H1 (cell line): ENCODE measurements at regions not wholly inside any gene's neighbourhood (a gene's known extent, or its start where the extent isn't known, plus 50 kb on each side); places are given as distances from the start of the nearest gene placed in this dataset.

Experiments
- CTCF ChIA-PET: fragments of 300-600 bp; sonication (Branson Sonifier 250); formaldehyde crosslinking; loops from one replicate; lab custom pipeline; 2021; ENCODE audit not compliant: partially characterized antibody; lab: Charles Lee
- POLR2A ChIA-PET: fragments of 300-600 bp; sonication (Branson Sonifier 250); formaldehyde crosslinking; loops from one replicate; lab custom pipeline; 2021; ENCODE audit warnings: inconsistent platforms; ENCODE audit not compliant: partially characterized antibody; lab: Charles Lee
- DNase-seq, 2 experiments: peaks; one replicate each; pipeline versions ENCODE4 v3.0.0 to v3.0.0-alpha.2; 2010 to 2022; ENCODE audit warnings: low spot score in 2 of 2, low read depth in 1 of 2, mixed read lengths in 1 of 2
- FAIRE-seq: peaks from 2 replicates; lab custom pipeline; 2011; peaks lifted over from hg19 to GRCh38; lab: Jason Lieb, UNC
- H2AFZ ChIP-seq: 2 replicates; pipeline ENCODE4 v1.8.1; 2012; ENCODE audit warnings: low read length, inconsistent platforms
- H2AK5ac ChIP-seq: 2 replicates; pipeline ENCODE4 v1.6.1; 2013; ENCODE audit warnings: low read depth, low read length
- H2BK120ac ChIP-seq: replicated peaks from 2 replicates; pipeline ENCODE3; 2013; ENCODE audit warnings: low read depth, low read length, inconsistent platforms
- H2BK12ac ChIP-seq: 2 replicates; pipeline ENCODE4 v1.6.1; 2013; ENCODE audit warnings: low read depth, low read length
- H2BK15ac ChIP-seq: 2 replicates; pipeline ENCODE4 v1.6.1; 2013; ENCODE audit warnings: low read length
- H2BK20ac ChIP-seq: 2 replicates; pipeline ENCODE4 v1.6.1; 2013; ENCODE audit warnings: low read length
- H2BK5ac ChIP-seq: 2 replicates; pipeline ENCODE4 v1.6.1; 2013; ENCODE audit warnings: low read depth, low read length
- H3K14ac ChIP-seq: 2 replicates; pipeline ENCODE4 v1.6.1; 2013; ENCODE audit warnings: inconsistent platforms; ENCODE audit not compliant: insufficient read length
- H3K18ac ChIP-seq: 2 replicates; pipeline ENCODE4 v1.6.1; 2013; ENCODE audit warnings: low read length; ENCODE audit errors: extremely low read depth
- H3K23ac ChIP-seq: 2 replicates; pipeline ENCODE4 v1.6.1; 2013; ENCODE audit warnings: inconsistent platforms; ENCODE audit not compliant: insufficient read length
- H3K23me2 ChIP-seq: 2 replicates; pipeline ENCODE4 v1.6.1; 2013; ENCODE audit warnings: low read depth, low read length
- H3K27ac ChIP-seq: 2 replicates; pipeline ENCODE4 v1.6.1; 2011; ENCODE audit warnings: low read depth, low read length, inconsistent platforms
- H3K27me3 ChIP-seq, 4 experiments: replicated peaks in 1 of 4; 1 replicate in 1 of 4; 2 replicates in 3 of 4; pipeline versions ENCODE4 v1.6.1 to v1.8.1; 2011 to 2013; ENCODE audit warnings: low read length in 3 of 4, mild to moderate bottlenecking in 3 of 4, inconsistent platforms in 2 of 4, mixed read lengths in 2 of 4, moderate library complexity in 1 of 4; ENCODE audit not compliant: control insufficient read depth in 3 of 4, insufficient read depth in 3 of 4; ENCODE audit errors: extremely low read depth in 1 of 4
- H3K36me3 ChIP-seq, 4 experiments: 2 replicates each; pipeline versions ENCODE4 v1.6.1 to v1.8.1; 2011 to 2013; ENCODE audit warnings: mild to moderate bottlenecking in 4 of 4, low read length in 3 of 4, moderate library complexity in 2 of 4, control low read depth in 1 of 4, inconsistent platforms in 1 of 4; ENCODE audit not compliant: insufficient read depth in 4 of 4, control insufficient read depth in 2 of 4
- H3K4ac ChIP-seq: replicated peaks from 2 replicates; pipeline ENCODE3; 2013; ENCODE audit warnings: low read length, low read depth, mixed read lengths, inconsistent platforms; ENCODE audit not compliant: insufficient read length
- H3K4me1 ChIP-seq, 4 experiments: replicated peaks in 1 of 4; 1 replicate in 1 of 4; 2 replicates in 3 of 4; pipeline versions ENCODE4 v1.6.1 to v1.8.1; 2011 to 2013; ENCODE audit warnings: low read length in 3 of 4, inconsistent platforms in 2 of 4, mixed read lengths in 1 of 4; ENCODE audit not compliant: insufficient read depth in 4 of 4, control insufficient read depth in 3 of 4
- H3K4me2 ChIP-seq, 2 experiments: 2 replicates each; pipeline versions ENCODE4 v1.6.1 to v1.8.1; 2011 to 2013; ENCODE audit warnings: low read depth in 2 of 2, low read length in 2 of 2, control low read depth in 1 of 2, inconsistent platforms in 1 of 2, mild to moderate bottlenecking in 1 of 2; ENCODE audit not compliant: insufficient read depth in 1 of 2
- H3K4me3 ChIP-seq, 4 experiments: fragments of 200-600, 300-600 bp in 1 of 4; sonication (generic), shearing (Covaris generic), sonication (Bioruptor Twin) in 1 of 4; 2 replicates each; pipeline versions ENCODE4 v1.5.1 to v1.8.1; 2011 to 2016; ENCODE audit warnings: low read length in 4 of 4, low read depth in 3 of 4, control low read depth in 2 of 4, inconsistent platforms in 2 of 4, mild to moderate bottlenecking in 2 of 4, mixed read lengths in 1 of 4, moderate library complexity in 1 of 4; ENCODE audit not compliant: insufficient read depth in 2 of 4; ENCODE audit errors: extremely low read depth in 1 of 4
- H3K56ac ChIP-seq: replicated peaks from 2 replicates; pipeline ENCODE3; 2013; ENCODE audit warnings: low read depth, mild to moderate bottlenecking, mixed read lengths, low read length, inconsistent platforms; ENCODE audit not compliant: insufficient read length
- H3K79me1 ChIP-seq: 2 replicates; pipeline ENCODE4 v1.6.1; 2013; ENCODE audit warnings: low read depth, low read length, control low read depth
- H3K79me2 ChIP-seq, 2 experiments: 2 replicates each; pipeline versions ENCODE4 v1.6.1 to v1.8.1; 2012 to 2013; ENCODE audit warnings: low read length in 2 of 2, mild to moderate bottlenecking in 2 of 2, inconsistent platforms in 1 of 2; ENCODE audit not compliant: insufficient read depth in 2 of 2, control insufficient read depth in 1 of 2
- H3K9ac ChIP-seq, 4 experiments: replicated peaks in 1 of 4; 1 replicate in 1 of 4; 2 replicates in 3 of 4; pipeline versions ENCODE4 v1.6.1 to v1.8.1; 2011 to 2013; ENCODE audit warnings: low read depth in 3 of 4, low read length in 3 of 4, control low read depth in 2 of 4, mild to moderate bottlenecking in 2 of 4, moderate library complexity in 2 of 4, inconsistent platforms in 1 of 4; ENCODE audit errors: extremely low read depth in 1 of 4
- H3K9me3 ChIP-seq, 2 experiments: 2 replicates each; pipeline versions ENCODE4 v1.6.1 to v1.8.1; 2012 to 2013; ENCODE audit warnings: mild to moderate bottlenecking in 2 of 2, moderate library complexity in 2 of 2, control low read depth in 1 of 2, inconsistent platforms in 1 of 2, low read depth in 1 of 2, low read length in 1 of 2, mixed read lengths in 1 of 2; ENCODE audit not compliant: insufficient read depth in 2 of 2
- H4K20me1 ChIP-seq, 2 experiments: replicated peaks in 1 of 2; 2 replicates each; pipeline versions ENCODE3 to v1.8.1; 2011 to 2013; ENCODE audit warnings: inconsistent platforms in 2 of 2, low read length in 2 of 2, mild to moderate bottlenecking in 1 of 2; ENCODE audit not compliant: insufficient read depth in 2 of 2, control insufficient read depth in 1 of 2
- H4K5ac ChIP-seq: 2 replicates; pipeline ENCODE4 v1.6.1; 2013; ENCODE audit warnings: low read length, low read depth, mixed read lengths, inconsistent platforms; ENCODE audit not compliant: insufficient read length
- H4K8ac ChIP-seq: 2 replicates; pipeline ENCODE4 v1.8.0; 2013; ENCODE audit warnings: mild to moderate bottlenecking, moderate library complexity, low read length, inconsistent platforms; ENCODE audit not compliant: insufficient read depth; ENCODE audit errors: extremely low read depth
- H4K91ac ChIP-seq: replicated peaks from 2 replicates; pipeline ENCODE3; 2013; ENCODE audit warnings: low read length, mixed read lengths, inconsistent platforms; ENCODE audit not compliant: insufficient read length
- BCL11A ChIP-seq, 2 experiments: IDR thresholded peaks; one replicate each; pipeline ENCODE4 v1.6.1; 2011; ENCODE audit warnings: low read depth in 2 of 2, low read length in 2 of 2, mild to moderate bottlenecking in 2 of 2
- CHD2 ChIP-seq: IDR thresholded peaks from 2 replicates; pipeline ENCODE4 v1.6.1; 2012; ENCODE audit warnings: low read length, improper control_type of control experiment
- CREB1 ChIP-seq: IDR thresholded peaks from 2 replicates; pipeline ENCODE4 v1.6.1; 2012; ENCODE audit warnings: inconsistent platforms
- CTBP2 ChIP-seq: IDR thresholded peaks from 2 replicates; pipeline ENCODE4 v1.7.0; 2011; ENCODE audit warnings: borderline replicate concordance, mild to moderate bottlenecking, moderate library complexity, mixed read lengths, low read length; ENCODE audit not compliant: insufficient read depth, insufficient read length
- E2F6 ChIP-seq: IDR thresholded peaks from 2 replicates; pipeline ENCODE4 v1.6.1; 2012; ENCODE audit warnings: inconsistent platforms
- GTF2F1 ChIP-seq: IDR thresholded peaks from 2 replicates; pipeline ENCODE4 v1.6.1; 2012; ENCODE audit warnings: low read depth, low read length, improper control_type of control experiment, borderline replicate concordance
- HDAC6 ChIP-seq: IDR thresholded peaks from one replicate; pipeline ENCODE4 v1.7.1; 2012; ENCODE audit warnings: low read depth, mild to moderate bottlenecking, inconsistent platforms, low read length, moderate library complexity
- MAFK ChIP-seq: IDR thresholded peaks from 2 replicates; pipeline ENCODE4 v1.6.1; 2012; ENCODE audit warnings: low read depth, mild to moderate bottlenecking, improper control_type of control experiment, low read length
- NANOG ChIP-seq: IDR thresholded peaks from 2 replicates; pipeline ENCODE4 v1.6.1; 2011; ENCODE audit warnings: low read length, low read depth, mild to moderate bottlenecking, inconsistent platforms; ENCODE audit not compliant: insufficient read depth, poor library complexity, severe bottlenecking
- NRF1 ChIP-seq: IDR thresholded peaks from 2 replicates; pipeline ENCODE4 v1.6.1; 2011; ENCODE audit warnings: mild to moderate bottlenecking, low read depth, low read length, improper control_type of control experiment
- PHF8 ChIP-seq: fragments of 200-600 bp; sonication (generic); conservative IDR thresholded peaks from 2 replicates; pipeline ENCODE4 v1.7.1; 2012; ENCODE audit warnings: low read depth, mild to moderate bottlenecking, inconsistent platforms, low read length, moderate library complexity
- RAD21 ChIP-seq, 2 experiments: IDR thresholded peaks in 1 of 2; conservative IDR thresholded peaks in 1 of 2; 2 replicates each; pipeline ENCODE4 v1.6.1; 2011; ENCODE audit warnings: low read depth in 2 of 2, low read length in 2 of 2, improper control_type of control experiment in 1 of 2, inconsistent platforms in 1 of 2, mild to moderate bottlenecking in 1 of 2, moderate library complexity in 1 of 2
- TCF12 ChIP-seq: IDR thresholded peaks from 2 replicates; pipeline ENCODE4 v1.6.1; 2011; ENCODE audit warnings: low read depth, mild to moderate bottlenecking, low read length
- WGBS, 2 experiments: shearing (Covaris generic) in 1 of 2; methylation state at CpG; one replicate each; pipeline versions ENCODE4 v1.1.6 to v1.1.7; 2013 to 2015; ENCODE audit warnings: low lambda C conversion rate in 2 of 2, mixed read lengths in 2 of 2, inconsistent platforms in 1 of 2, low coverage in 1 of 2, missing lambda C conversion rate in 1 of 2; ENCODE audit not compliant: insufficient replicate concordance in 2 of 2, insufficient coverage in 1 of 2, insufficient read length in 1 of 2; ENCODE audit errors: extremely low coverage in 1 of 2, missing lambda C conversion rate in 1 of 2; 5-methylcytosine and 5-hydroxymethylcytosine counted together

GRCh38 chr6:105875974-105876640, 210.0 kb upstream of the PRDM1 start:
- H4K5ac ChIP-seq, result no peak overlapping the region
- no peak overlapping the region for H2BK120ac ChIP-seq
- H3K23ac ChIP-seq, result no peak overlapping the region
- no peak overlapping the region for H3K18ac ChIP-seq
- CTCF ChIA-PET, result no interaction called here
- no peak overlapping the region for H3K27ac ChIP-seq
- H3K4me2 ChIP-seq, result no peak overlapping the region
- no peak overlapping the region; the same call in 1 of the 2 replicates for H4K8ac ChIP-seq
- H4K20me1 ChIP-seq, result no peaks in the 10 kb centered on the region
- no peaks in the 10 kb centered on the region for H3K79me1 ChIP-seq
- H2BK20ac ChIP-seq, result no peak overlapping the region
- no peak overlapping the region for H2BK15ac ChIP-seq
- WGBS, 2 experiments, result 87% methylated on average over 11 of the region's 11 CpGs; no CpG with 5 or more reads in 1 of the 2 experiments
- no peaks in the 10 kb centered on the region; the same call in 1 of the 2 replicates for H3K23me2 ChIP-seq
- no peaks in the 10 kb centered on the region for H3K36me3 ChIP-seq
- no peaks in the 10 kb centered on the region for H3K79me2 ChIP-seq
- H3K9me3 ChIP-seq, result no peaks in the 10 kb centered on the region
- H3K9ac ChIP-seq, result no peak overlapping the region
- no peak overlapping the region for H2AFZ ChIP-seq
- DNase-seq (no peak), FAIRE-seq (no peak)
- no peak overlapping the region for H3K56ac ChIP-seq
- no peak overlapping the region for H2BK12ac ChIP-seq
- no peaks in the 10 kb centered on the region for H3K4me1 ChIP-seq
- no peak overlapping the region for H2BK5ac ChIP-seq
- H3K14ac ChIP-seq, result no peak overlapping the region
- H2AK5ac ChIP-seq, result no peak overlapping the region
- H3K4me3 ChIP-seq, result no peak overlapping the region
- no peak overlapping the region for H4K91ac ChIP-seq
- POLR2A ChIA-PET, result no interaction called here
- no peak overlapping the region for H3K4ac ChIP-seq
- H3K27me3 ChIP-seq, result no peaks in the 10 kb centered on the region; a peak in 1 of 7 replicates
- TF ChIP-seq CHD2, result no peak
- TF ChIP-seq RAD21 (IDR thresholded peaks at IDR 0.05 in 1 of 2, conservative IDR thresholded peaks at IDR 0.05 in 1 of 2; ENCODE audit: low read depth in 2 of 2, low read length in 2 of 2), result no peak
- TF ChIP-seq GTF2F1, result no peak
- no peak for TF ChIP-seq NANOG
- no peak for TF ChIP-seq CTBP2
- TF ChIP-seq HDAC6, result no peak
- TF ChIP-seq BCL11A (IDR thresholded peaks at IDR 0.05; ENCODE audit: low read depth in 2 of 2, low read length in 2 of 2), result no peak
- no peak for TF ChIP-seq CREB1
- TF ChIP-seq E2F6, result no peak
- no peak for TF ChIP-seq MAFK
- TF ChIP-seq PHF8, result no peak
- TF ChIP-seq NRF1, result no peak
- TF ChIP-seq TCF12, result no peak
